GM21381 (cell line): ENCODE measurements at regions not wholly inside any gene's neighbourhood (a gene's known extent, or its start where the extent isn't known, plus 50 kb on each side); places are given as distances from the start of the nearest gene placed in this dataset.

Experiments
- ATAC-seq: cut with Tn5 transposase; IDR thresholded peaks from one replicate; pipeline ENCODE4 v1.9.1; 2021; ENCODE audit warnings: mild to moderate bottlenecking, moderate library complexity; ENCODE audit not compliant: unreplicated experiment

DNA sequence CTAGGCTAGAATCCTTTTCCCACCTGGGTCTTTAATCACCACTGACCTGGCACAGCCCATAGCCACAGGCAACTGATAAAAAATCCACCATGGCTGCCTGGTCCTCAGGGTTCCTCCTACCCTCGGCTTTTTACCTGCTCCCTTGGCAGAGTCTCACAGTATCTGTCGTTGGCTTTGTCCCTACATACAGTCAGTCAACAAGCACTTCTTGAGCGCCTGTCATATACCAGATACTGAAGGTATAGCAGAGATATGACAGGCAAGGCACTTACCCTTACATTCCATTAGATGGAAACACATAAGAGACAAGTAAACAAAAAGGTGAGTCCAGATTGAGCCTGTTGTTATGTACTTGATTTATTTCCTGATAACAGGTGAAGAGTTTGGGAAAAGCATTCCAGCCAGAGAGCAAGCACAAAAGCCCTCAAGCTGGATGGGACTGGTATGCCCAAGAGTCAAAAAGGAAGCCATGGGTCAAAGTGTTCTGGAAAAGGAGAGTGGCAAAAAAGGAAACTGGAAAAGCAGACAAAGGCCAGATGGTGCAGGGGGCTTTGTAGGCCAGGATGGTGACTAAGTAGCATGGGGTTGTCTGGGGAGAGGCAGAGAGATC, 247.0 kb downstream of the CHD9NB start:
- no peak for ATAC-seq

GRCh38 chr16:52800432-52800831, 252.3 kb downstream of the CHD9NB start:
- ATAC-seq, result no peak

DNA sequence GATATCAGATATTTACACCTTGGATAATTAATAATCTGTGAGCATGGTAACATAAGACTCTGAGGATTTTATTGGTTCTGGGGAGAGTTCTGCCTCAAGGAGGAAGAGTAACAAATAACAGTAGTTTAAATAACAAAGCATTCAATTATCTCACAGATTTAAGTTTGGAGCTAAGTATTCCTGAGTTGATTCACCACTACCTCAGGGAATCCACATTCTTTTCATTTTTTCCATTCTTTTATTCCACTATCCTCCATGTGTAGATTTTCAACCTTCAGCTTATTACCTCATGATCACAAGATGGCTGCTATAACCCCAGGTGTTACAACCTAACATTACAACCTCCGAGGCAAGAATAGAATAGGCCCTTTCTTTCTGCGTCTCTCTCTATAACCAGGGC, 252.2 kb upstream of the TOX3 start:
- ATAC-seq, result no peak

- no peak for ATAC-seq
Observed at GRCh38 chr16:52787709-52788108, 240.8 kb upstream of the TOX3 start.

DNA sequence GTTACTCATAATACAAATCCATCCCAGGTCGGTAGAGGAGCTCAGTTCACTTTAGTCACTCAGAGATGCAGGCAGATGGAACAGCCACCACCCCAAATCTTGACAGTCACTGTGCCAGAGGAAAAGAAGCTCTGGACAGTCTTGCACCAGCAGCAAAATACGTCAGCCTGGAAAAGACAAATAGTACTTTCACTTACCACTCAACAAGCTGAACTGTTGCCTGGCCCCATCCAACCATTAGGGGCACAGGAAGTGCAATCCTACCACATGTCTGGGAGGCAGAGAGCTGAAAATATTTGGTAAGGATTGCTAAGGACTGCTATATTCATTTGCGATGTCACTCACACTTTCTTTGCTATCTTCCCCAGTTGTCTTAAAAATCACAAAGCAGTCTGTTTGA, 239.1 kb upstream of the TOX3 start:
- ATAC-seq, result no peak

- ATAC-seq, result no peak
Observed at GRCh38 chr16:52785653-52786052, 238.7 kb upstream of the TOX3 start.

GRCh38 chr16:52783616-52784015, 236.7 kb upstream of the TOX3 start:
- no peak for ATAC-seq

- no peak for ATAC-seq
Observed at GRCh38 chr16:52781005-52781630, 234.2 kb upstream of the TOX3 start.

- no peak for ATAC-seq
Observed at GRCh38 chr16:52773026-52773425, 226.1 kb upstream of the TOX3 start.

- no peak for ATAC-seq
Observed at GRCh38 chr16:52770828-52771227, 223.9 kb upstream of the TOX3 start.

DNA sequence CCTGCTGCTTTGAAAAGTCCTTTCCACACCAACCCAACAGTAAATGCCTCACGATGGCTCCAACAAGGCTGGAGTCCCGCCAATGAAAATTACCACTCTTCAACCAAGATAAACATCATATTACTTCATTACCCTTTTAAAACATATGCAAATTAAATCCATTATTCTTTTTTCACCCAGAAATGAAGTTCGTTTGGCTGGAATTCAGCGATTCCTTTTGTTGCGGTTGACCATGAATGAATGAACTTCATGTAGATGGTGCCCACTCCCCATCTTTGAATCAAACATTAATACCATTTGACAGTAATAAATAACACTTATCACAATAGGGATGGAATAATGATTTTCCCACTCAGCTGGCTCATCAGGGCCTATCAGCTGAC, 211.5 kb upstream of the TOX3 start:
- no peak for ATAC-seq

- ATAC-seq, result no peak
Observed at GRCh38 chr16:52757746-52758472, 211.0 kb upstream of the TOX3 start.

DNA sequence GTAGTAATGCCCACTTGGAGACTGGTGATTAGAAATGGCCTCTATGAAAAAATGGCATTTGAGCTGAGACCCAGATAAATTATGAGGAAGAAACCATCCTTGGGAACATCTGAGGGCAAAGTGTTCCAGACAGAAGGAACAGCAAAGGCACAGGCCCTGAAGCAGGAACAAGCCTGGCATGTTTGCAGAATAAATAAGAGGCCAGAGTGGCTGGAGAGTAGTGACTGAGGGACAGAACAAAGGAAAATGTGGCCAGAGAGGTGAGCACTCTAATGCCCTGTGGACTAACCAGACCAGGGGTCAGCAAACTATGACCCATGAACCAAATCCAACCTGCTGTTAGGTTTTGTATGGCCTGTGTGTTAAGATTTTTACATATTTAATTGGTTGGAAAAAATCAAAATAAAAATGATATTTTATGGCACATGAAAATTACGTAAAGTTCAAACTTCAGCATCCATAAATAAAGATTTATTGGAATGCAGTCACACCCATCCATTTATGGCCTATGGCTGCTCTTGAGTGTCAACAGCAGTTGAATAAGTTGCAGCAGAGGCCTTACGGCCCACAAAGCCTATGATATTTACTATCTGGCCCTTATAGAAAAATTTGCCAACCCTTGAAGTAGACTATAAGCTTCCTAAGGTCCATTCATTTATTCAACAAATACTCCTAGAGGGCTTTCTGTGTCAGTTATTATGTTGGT, 210.0 kb upstream of the TOX3 start:
- ATAC-seq, result no peak

DNA sequence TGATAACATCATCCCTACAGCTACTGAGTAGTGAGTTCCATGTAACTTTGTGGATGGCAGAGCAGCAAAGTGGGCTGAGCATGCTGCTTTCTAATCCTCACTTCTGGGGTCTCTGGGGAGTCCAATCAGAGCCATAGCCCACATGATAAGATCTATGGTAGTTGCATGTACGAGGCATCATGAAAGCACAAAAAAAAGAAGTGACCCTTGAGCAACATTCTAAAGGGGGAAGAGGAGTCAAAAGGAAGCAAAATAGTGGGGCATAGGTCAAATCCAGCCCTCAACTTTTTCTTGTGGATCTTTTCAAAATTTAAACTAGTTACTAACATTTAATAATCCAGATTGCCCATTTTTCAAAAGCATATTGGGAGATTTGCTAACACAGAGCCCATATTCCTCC, 208.5 kb upstream of the TOX3 start:
- ATAC-seq, result no peak

- no peak for ATAC-seq
Observed at GRCh38 chr16:52751035-52751434, 204.1 kb upstream of the TOX3 start.

GRCh38 chr16:52748741-52749140, 201.8 kb upstream of the TOX3 start:
- ATAC-seq, result no peak

GRCh38 chr16:52747088-52747595, 200.2 kb upstream of the TOX3 start:
- ATAC-seq, result no peak

DNA sequence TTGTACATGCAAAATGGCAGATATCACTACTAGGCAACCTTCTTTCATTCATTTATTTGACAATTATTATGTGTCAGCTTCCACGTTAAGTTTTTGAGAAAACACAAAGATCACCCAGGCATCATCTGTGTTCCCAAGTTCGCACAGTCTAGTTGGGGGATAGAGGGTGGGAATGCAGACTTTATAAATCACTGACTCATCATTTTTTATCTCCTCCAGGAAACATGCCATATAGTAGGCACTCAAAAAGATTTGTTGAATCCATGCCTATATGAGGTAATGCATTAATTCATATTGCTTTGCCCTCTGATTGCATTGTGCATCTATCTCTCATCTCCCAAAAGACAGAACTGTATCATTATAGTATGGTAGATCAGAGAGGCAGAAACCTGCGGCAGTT, 196.8 kb upstream of the TOX3 start:
- ATAC-seq, result no peak

DNA sequence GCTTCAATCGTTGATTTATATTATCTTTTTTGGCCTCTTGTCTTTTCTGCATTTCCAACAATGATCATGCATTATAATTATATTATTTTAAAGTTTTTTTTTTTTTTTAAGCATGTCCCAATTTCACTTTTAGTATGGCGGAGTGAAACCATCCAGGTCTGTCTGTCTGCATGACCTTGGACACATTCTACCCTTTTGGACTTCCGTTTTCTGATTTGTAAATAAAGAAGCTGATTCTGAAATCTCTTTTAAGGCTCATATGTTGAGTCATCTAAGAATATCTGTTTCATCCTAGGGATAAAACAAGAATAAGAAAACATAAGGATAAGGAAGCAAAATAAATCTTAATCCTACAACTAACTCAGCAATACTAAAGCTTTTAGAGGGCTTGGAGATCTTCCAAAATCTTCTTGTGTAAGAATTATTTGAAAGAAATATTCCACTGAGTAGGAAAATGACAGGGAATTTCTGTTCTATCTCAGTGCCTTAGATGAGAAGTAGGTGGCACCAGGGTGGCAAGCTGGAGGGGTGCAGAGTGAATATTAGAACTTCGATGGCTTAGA, 195.7 kb upstream of the TOX3 start:
- no peak for ATAC-seq

DNA sequence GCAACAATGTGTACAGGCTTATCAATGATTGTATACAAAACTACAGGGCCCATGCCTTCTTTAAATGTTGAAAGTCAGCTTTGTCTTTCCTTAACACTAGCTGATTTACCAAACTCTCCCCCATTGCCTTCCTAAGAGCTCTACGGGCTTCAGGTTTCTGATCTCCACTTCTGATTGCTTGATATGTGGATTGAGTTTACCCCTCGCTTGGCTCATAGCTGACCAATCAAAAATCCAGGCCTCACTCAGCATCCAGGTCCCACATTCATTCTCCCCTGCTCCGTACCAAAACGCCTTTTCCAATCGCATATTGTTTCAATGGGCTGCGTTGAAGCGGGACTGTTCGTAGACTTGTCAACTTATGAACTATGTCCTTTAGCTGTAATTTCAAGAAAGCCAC, 195.1 kb upstream of the TOX3 start:
- ATAC-seq, result no peak

- ATAC-seq, result no peak
Observed at GRCh38 chr16:52741351-52741750, 194.4 kb upstream of the TOX3 start.
